ENCODE measurements at regions not wholly inside any gene's neighbourhood (a gene's known extent, or its start where the extent isn't known, plus 50 kb on each side); places are given as distances from the start of the nearest gene placed in this dataset.

GRCh38 chr4:148980782-148981480 lies 538.7 kb upstream of the NR3C2 start:
- DNase-seq (ENCODE audit: extremely low spot score, unreplicated experiment), result no peak
- Mint-ChIP-seq H3K27ac (no peak overlapping the region), H3K4me3 (no peak overlapping the region), H3K27me3 (peaks cover 3% of the 10 kb centered on the region), H3K9me3 (no peaks in the 10 kb centered on the region), H3K4me1 (ENCODE audit: unreplicated experiment) (no peaks in the 10 kb centered on the region), H3K36me3 (no peaks in the 10 kb centered on the region)
- no peak for TF ChIP-seq CTCF (conservative IDR thresholded peaks at IDR 0.05)

DNA sequence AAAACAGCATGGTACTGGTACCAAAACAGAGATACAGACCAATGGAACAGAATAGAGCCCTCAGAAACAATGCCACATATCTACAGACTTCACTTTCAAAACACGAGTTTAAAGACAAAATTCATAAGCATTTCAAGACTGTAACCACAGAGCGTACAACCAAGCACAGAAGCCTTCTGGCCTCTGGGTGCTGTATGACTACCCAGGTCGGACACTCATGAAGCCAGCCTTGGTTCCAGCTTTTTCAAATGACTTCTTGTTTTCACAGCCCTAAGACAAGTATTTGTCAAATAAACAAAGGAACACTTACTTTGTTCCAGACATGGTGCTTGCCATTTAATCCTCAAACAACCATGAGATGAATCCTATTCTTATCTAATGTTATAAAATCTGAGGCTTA lies 536.1 kb upstream of the NR3C2 start:
- Mint-ChIP-seq H3K4me1 (ENCODE audit: unreplicated experiment) (no peaks in the 10 kb centered on the region), H3K36me3 (no peaks in the 10 kb centered on the region), H3K27ac (no peak overlapping the region), H3K9me3 (no peaks in the 10 kb centered on the region), H3K27me3 (peaks cover 3% of the 10 kb centered on the region), H3K4me3 (no peak overlapping the region)
- DNase-seq (ENCODE audit: extremely low spot score, unreplicated experiment), result no peak
- TF ChIP-seq CTCF (conservative IDR thresholded peaks at IDR 0.05), result no peak

DNA sequence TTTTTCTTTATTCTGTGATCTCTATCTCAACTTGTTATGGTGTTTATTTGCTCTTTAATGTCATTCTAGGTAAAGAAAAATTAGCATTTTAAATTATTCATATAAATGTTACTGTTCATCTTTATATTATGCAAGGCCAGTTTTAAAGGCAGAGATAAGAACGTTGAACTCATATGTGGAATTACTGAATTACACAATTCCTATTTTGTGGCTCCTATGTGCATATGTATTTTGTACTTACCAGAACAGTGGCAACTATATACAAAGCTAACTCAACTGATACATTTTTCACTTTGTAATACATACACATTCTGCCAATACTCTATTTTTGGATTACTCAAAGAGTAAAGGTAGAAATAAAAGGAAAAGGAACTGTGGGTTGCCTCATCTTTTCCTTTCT lies 533.2 kb upstream of the NR3C2 start:
- no peaks in the 10 kb centered on the region for H3K27me3 Mint-ChIP-seq
- no peak overlapping the region for H3K27ac Mint-ChIP-seq
- H3K9me3 Mint-ChIP-seq, result no peaks in the 10 kb centered on the region
- no peak for DNase-seq (ENCODE audit: extremely low spot score, unreplicated experiment)
- no peaks in the 10 kb centered on the region for H3K4me1 Mint-ChIP-seq (ENCODE audit: unreplicated experiment)
- H3K36me3 Mint-ChIP-seq, result no peaks in the 10 kb centered on the region
- H3K4me3 Mint-ChIP-seq, result no peak overlapping the region
- no peak for TF ChIP-seq CTCF (conservative IDR thresholded peaks at IDR 0.05)

GRCh38 chr4:148965080-148965479 lies 522.9 kb upstream of the NR3C2 start:
- Mint-ChIP-seq H3K4me3 (no peak overlapping the region), H3K36me3 (no peaks in the 10 kb centered on the region), H3K27me3 (peaks cover 3% of the 10 kb centered on the region), H3K9me3 (no peaks in the 10 kb centered on the region), H3K27ac (no peak overlapping the region), H3K4me1 (ENCODE audit: unreplicated experiment) (no peaks in the 10 kb centered on the region)
- TF ChIP-seq CTCF (conservative IDR thresholded peaks at IDR 0.05), result no peak
- DNase-seq (ENCODE audit: extremely low spot score, unreplicated experiment), result no peak

- Mint-ChIP-seq H3K27me3 (peaks cover 3% of the 10 kb centered on the region), H3K9me3 (no peaks in the 10 kb centered on the region), H3K27ac (no peak overlapping the region), H3K36me3 (no peaks in the 10 kb centered on the region), H3K4me1 (ENCODE audit: unreplicated experiment) (no peaks in the 10 kb centered on the region), H3K4me3 (no peak overlapping the region)
- TF ChIP-seq CTCF (conservative IDR thresholded peaks at IDR 0.05), result no peak
- no peak for DNase-seq (ENCODE audit: extremely low spot score, unreplicated experiment)
Observed at GRCh38 chr4:148964456-148964855, 522.2 kb upstream of the NR3C2 start.
